H1 (cell line): ENCODE measurements at regions not wholly inside any gene's neighbourhood (a gene's known extent, or its start where the extent isn't known, plus 50 kb on each side); places are given as distances from the start of the nearest gene placed in this dataset.

Source experiments
- CTCF ChIA-PET: fragments of 300-600 bp; sonication (Branson Sonifier 250); formaldehyde crosslinking; loops from one replicate; lab custom pipeline; 2021; ENCODE audit not compliant: partially characterized antibody; lab: Charles Lee
- POLR2A ChIA-PET: fragments of 300-600 bp; sonication (Branson Sonifier 250); formaldehyde crosslinking; loops from one replicate; lab custom pipeline; 2021; ENCODE audit warnings: inconsistent platforms; ENCODE audit not compliant: partially characterized antibody; lab: Charles Lee
- DNase-seq, 2 experiments: peaks; one replicate each; pipeline versions ENCODE4 v3.0.0 to v3.0.0-alpha.2; 2010 to 2022; ENCODE audit warnings: low spot score in 2 of 2, low read depth in 1 of 2, mixed read lengths in 1 of 2
- FAIRE-seq: peaks from 2 replicates; lab custom pipeline; 2011; peaks lifted over from hg19 to GRCh38; lab: Jason Lieb, UNC
- H2AFZ ChIP-seq: 2 replicates; pipeline ENCODE4 v1.8.1; 2012; ENCODE audit warnings: low read length, inconsistent platforms
- H2AK5ac ChIP-seq: 2 replicates; pipeline ENCODE4 v1.6.1; 2013; ENCODE audit warnings: low read depth, low read length
- H2BK120ac ChIP-seq: replicated peaks from 2 replicates; pipeline ENCODE3; 2013; ENCODE audit warnings: low read depth, low read length, inconsistent platforms
- H2BK12ac ChIP-seq: 2 replicates; pipeline ENCODE4 v1.6.1; 2013; ENCODE audit warnings: low read depth, low read length
- H2BK15ac ChIP-seq: 2 replicates; pipeline ENCODE4 v1.6.1; 2013; ENCODE audit warnings: low read length
- H2BK20ac ChIP-seq: 2 replicates; pipeline ENCODE4 v1.6.1; 2013; ENCODE audit warnings: low read length
- H2BK5ac ChIP-seq: 2 replicates; pipeline ENCODE4 v1.6.1; 2013; ENCODE audit warnings: low read depth, low read length
- H3K14ac ChIP-seq: 2 replicates; pipeline ENCODE4 v1.6.1; 2013; ENCODE audit warnings: inconsistent platforms; ENCODE audit not compliant: insufficient read length
- H3K18ac ChIP-seq: 2 replicates; pipeline ENCODE4 v1.6.1; 2013; ENCODE audit warnings: low read length; ENCODE audit errors: extremely low read depth
- H3K23ac ChIP-seq: 2 replicates; pipeline ENCODE4 v1.6.1; 2013; ENCODE audit warnings: inconsistent platforms; ENCODE audit not compliant: insufficient read length
- H3K23me2 ChIP-seq: 2 replicates; pipeline ENCODE4 v1.6.1; 2013; ENCODE audit warnings: low read depth, low read length
- H3K27ac ChIP-seq: 2 replicates; pipeline ENCODE4 v1.6.1; 2011; ENCODE audit warnings: low read depth, low read length, inconsistent platforms
- H3K27me3 ChIP-seq, 4 experiments: replicated peaks in 1 of 4; 1 replicate in 1 of 4; 2 replicates in 3 of 4; pipeline versions ENCODE4 v1.6.1 to v1.8.1; 2011 to 2013; ENCODE audit warnings: low read length in 3 of 4, mild to moderate bottlenecking in 3 of 4, inconsistent platforms in 2 of 4, mixed read lengths in 2 of 4, moderate library complexity in 1 of 4; ENCODE audit not compliant: control insufficient read depth in 3 of 4, insufficient read depth in 3 of 4; ENCODE audit errors: extremely low read depth in 1 of 4
- H3K36me3 ChIP-seq, 4 experiments: 2 replicates each; pipeline versions ENCODE4 v1.6.1 to v1.8.1; 2011 to 2013; ENCODE audit warnings: mild to moderate bottlenecking in 4 of 4, low read length in 3 of 4, moderate library complexity in 2 of 4, control low read depth in 1 of 4, inconsistent platforms in 1 of 4; ENCODE audit not compliant: insufficient read depth in 4 of 4, control insufficient read depth in 2 of 4
- H3K4ac ChIP-seq: replicated peaks from 2 replicates; pipeline ENCODE3; 2013; ENCODE audit warnings: low read length, low read depth, mixed read lengths, inconsistent platforms; ENCODE audit not compliant: insufficient read length
- H3K4me1 ChIP-seq, 4 experiments: replicated peaks in 1 of 4; 1 replicate in 1 of 4; 2 replicates in 3 of 4; pipeline versions ENCODE4 v1.6.1 to v1.8.1; 2011 to 2013; ENCODE audit warnings: low read length in 3 of 4, inconsistent platforms in 2 of 4, mixed read lengths in 1 of 4; ENCODE audit not compliant: insufficient read depth in 4 of 4, control insufficient read depth in 3 of 4
- H3K4me2 ChIP-seq, 2 experiments: 2 replicates each; pipeline versions ENCODE4 v1.6.1 to v1.8.1; 2011 to 2013; ENCODE audit warnings: low read depth in 2 of 2, low read length in 2 of 2, control low read depth in 1 of 2, inconsistent platforms in 1 of 2, mild to moderate bottlenecking in 1 of 2; ENCODE audit not compliant: insufficient read depth in 1 of 2
- H3K4me3 ChIP-seq, 4 experiments: fragments of 200-600, 300-600 bp in 1 of 4; sonication (generic), shearing (Covaris generic), sonication (Bioruptor Twin) in 1 of 4; 2 replicates each; pipeline versions ENCODE4 v1.5.1 to v1.8.1; 2011 to 2016; ENCODE audit warnings: low read length in 4 of 4, low read depth in 3 of 4, control low read depth in 2 of 4, inconsistent platforms in 2 of 4, mild to moderate bottlenecking in 2 of 4, mixed read lengths in 1 of 4, moderate library complexity in 1 of 4; ENCODE audit not compliant: insufficient read depth in 2 of 4; ENCODE audit errors: extremely low read depth in 1 of 4
- H3K56ac ChIP-seq: replicated peaks from 2 replicates; pipeline ENCODE3; 2013; ENCODE audit warnings: low read depth, mild to moderate bottlenecking, mixed read lengths, low read length, inconsistent platforms; ENCODE audit not compliant: insufficient read length
- H3K79me1 ChIP-seq: 2 replicates; pipeline ENCODE4 v1.6.1; 2013; ENCODE audit warnings: low read depth, low read length, control low read depth
- H3K79me2 ChIP-seq, 2 experiments: 2 replicates each; pipeline versions ENCODE4 v1.6.1 to v1.8.1; 2012 to 2013; ENCODE audit warnings: low read length in 2 of 2, mild to moderate bottlenecking in 2 of 2, inconsistent platforms in 1 of 2; ENCODE audit not compliant: insufficient read depth in 2 of 2, control insufficient read depth in 1 of 2
- H3K9ac ChIP-seq, 4 experiments: replicated peaks in 1 of 4; 1 replicate in 1 of 4; 2 replicates in 3 of 4; pipeline versions ENCODE4 v1.6.1 to v1.8.1; 2011 to 2013; ENCODE audit warnings: low read depth in 3 of 4, low read length in 3 of 4, control low read depth in 2 of 4, mild to moderate bottlenecking in 2 of 4, moderate library complexity in 2 of 4, inconsistent platforms in 1 of 4; ENCODE audit errors: extremely low read depth in 1 of 4
- H3K9me3 ChIP-seq, 2 experiments: 2 replicates each; pipeline versions ENCODE4 v1.6.1 to v1.8.1; 2012 to 2013; ENCODE audit warnings: mild to moderate bottlenecking in 2 of 2, moderate library complexity in 2 of 2, control low read depth in 1 of 2, inconsistent platforms in 1 of 2, low read depth in 1 of 2, low read length in 1 of 2, mixed read lengths in 1 of 2; ENCODE audit not compliant: insufficient read depth in 2 of 2
- H4K20me1 ChIP-seq, 2 experiments: replicated peaks in 1 of 2; 2 replicates each; pipeline versions ENCODE3 to v1.8.1; 2011 to 2013; ENCODE audit warnings: inconsistent platforms in 2 of 2, low read length in 2 of 2, mild to moderate bottlenecking in 1 of 2; ENCODE audit not compliant: insufficient read depth in 2 of 2, control insufficient read depth in 1 of 2
- H4K5ac ChIP-seq: 2 replicates; pipeline ENCODE4 v1.6.1; 2013; ENCODE audit warnings: low read length, low read depth, mixed read lengths, inconsistent platforms; ENCODE audit not compliant: insufficient read length
- H4K8ac ChIP-seq: 2 replicates; pipeline ENCODE4 v1.8.0; 2013; ENCODE audit warnings: mild to moderate bottlenecking, moderate library complexity, low read length, inconsistent platforms; ENCODE audit not compliant: insufficient read depth; ENCODE audit errors: extremely low read depth
- H4K91ac ChIP-seq: replicated peaks from 2 replicates; pipeline ENCODE3; 2013; ENCODE audit warnings: low read length, mixed read lengths, inconsistent platforms; ENCODE audit not compliant: insufficient read length
- BCL11A ChIP-seq, 2 experiments: IDR thresholded peaks; one replicate each; pipeline ENCODE4 v1.6.1; 2011; ENCODE audit warnings: low read depth in 2 of 2, low read length in 2 of 2, mild to moderate bottlenecking in 2 of 2
- CREB1 ChIP-seq: IDR thresholded peaks from 2 replicates; pipeline ENCODE4 v1.6.1; 2012; ENCODE audit warnings: inconsistent platforms
- EGR1 ChIP-seq: IDR thresholded peaks from 2 replicates; pipeline ENCODE4 v1.6.1; 2011; ENCODE audit warnings: low read depth, low read length, borderline replicate concordance
- EP300 ChIP-seq, 2 experiments: IDR thresholded peaks; 1 replicate in 1 of 2; 2 replicates in 1 of 2; pipeline ENCODE4 v1.6.1; 2011 to 2012; ENCODE audit warnings: low read depth in 2 of 2, low read length in 2 of 2, mild to moderate bottlenecking in 2 of 2, borderline replicate concordance in 1 of 2, inconsistent platforms in 1 of 2, moderate library complexity in 1 of 2
- FOSL1 ChIP-seq: IDR thresholded peaks from 2 replicates; pipeline ENCODE4 v1.6.1; 2011; ENCODE audit warnings: mild to moderate bottlenecking, low read depth, low read length, moderate library complexity; ENCODE audit not compliant: insufficient read depth
- JUND ChIP-seq: IDR thresholded peaks from 2 replicates; pipeline ENCODE4 v1.6.1; 2011; ENCODE audit warnings: mild to moderate bottlenecking, improper control_type of control experiment, low read length
- KDM1A ChIP-seq: fragments of 200-600, 300-600 bp; sonication (generic); IDR thresholded peaks from 2 replicates; pipeline ENCODE4 v1.7.1; 2016; ENCODE audit warnings: mild to moderate bottlenecking, low read length, borderline replicate concordance
- KDM5A ChIP-seq: fragments of 200-600 bp; IDR thresholded peaks from 2 replicates; pipeline ENCODE4 v1.7.1; 2012; ENCODE audit warnings: mild to moderate bottlenecking, low read length, inconsistent platforms, mixed read lengths
- PHF8 ChIP-seq: fragments of 200-600 bp; sonication (generic); conservative IDR thresholded peaks from 2 replicates; pipeline ENCODE4 v1.7.1; 2012; ENCODE audit warnings: low read depth, mild to moderate bottlenecking, inconsistent platforms, low read length, moderate library complexity
- POLR2AphosphoS5 ChIP-seq: IDR thresholded peaks from 2 replicates; pipeline ENCODE4 v1.6.1; 2011; ENCODE audit warnings: low read depth, low read length
- RBBP5 ChIP-seq: IDR thresholded peaks from 2 replicates; pipeline ENCODE4 v1.7.1; 2012; ENCODE audit warnings: low read depth, mild to moderate bottlenecking, inconsistent platforms, low read length, moderate library complexity, borderline replicate concordance
- RNF2 ChIP-seq: fragments of 200-900, 300-1000 bp; sonication (generic); IDR thresholded peaks from 2 replicates; pipeline ENCODE4 v1.7.1; 2016; ENCODE audit warnings: borderline replicate concordance, low read depth, mild to moderate bottlenecking, antibody characterized with exemption, low read length; ENCODE audit not compliant: poor library complexity, severe bottlenecking; ENCODE audit errors: missing control alignments
- SP4 ChIP-seq: IDR thresholded peaks from 2 replicates; pipeline ENCODE4 v1.6.1; 2012; ENCODE audit warnings: low read length, inconsistent platforms
- TAF1 ChIP-seq: IDR thresholded peaks from 2 replicates; pipeline ENCODE4 v1.6.1; 2011; ENCODE audit warnings: mild to moderate bottlenecking, low read depth, low read length
- TEAD4 ChIP-seq: IDR thresholded peaks from 2 replicates; pipeline ENCODE4 v1.6.1; 2012; ENCODE audit warnings: low read depth, low read length, inconsistent platforms, mixed read lengths
- WGBS, 2 experiments: shearing (Covaris generic) in 1 of 2; methylation state at CpG; one replicate each; pipeline versions ENCODE4 v1.1.6 to v1.1.7; 2013 to 2015; ENCODE audit warnings: low lambda C conversion rate in 2 of 2, mixed read lengths in 2 of 2, inconsistent platforms in 1 of 2, low coverage in 1 of 2, missing lambda C conversion rate in 1 of 2; ENCODE audit not compliant: insufficient replicate concordance in 2 of 2, insufficient coverage in 1 of 2, insufficient read length in 1 of 2; ENCODE audit errors: extremely low coverage in 1 of 2, missing lambda C conversion rate in 1 of 2; 5-methylcytosine and 5-hydroxymethylcytosine counted together

DNA sequence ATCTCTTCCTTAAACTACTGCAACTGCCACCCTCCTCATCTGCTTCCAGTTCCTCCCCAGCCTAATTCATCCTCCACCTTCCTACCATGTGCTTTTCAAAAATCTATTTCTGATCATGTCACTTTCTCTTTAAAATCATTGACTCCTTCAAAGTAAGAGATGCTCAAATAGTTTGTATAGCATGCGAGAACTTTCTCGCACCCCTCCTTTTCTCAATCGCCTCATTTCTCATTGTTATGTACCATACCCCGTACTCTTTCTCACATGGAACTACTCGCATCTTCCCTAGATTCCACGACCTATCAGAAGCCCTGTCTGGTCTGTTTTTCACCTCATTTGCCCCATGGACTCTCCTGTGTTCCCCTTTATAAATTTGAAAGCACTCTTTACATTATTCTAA, 238.2 kb downstream of the NRIP1 start:
- H3K9ac ChIP-seq: no peak overlapping the region
- DNase-seq (no peak), FAIRE-seq (no peak)
- ChIA-PET POLR2A (no interaction called here), CTCF (no interaction called here)
- no peaks in the 10 kb centered on the region for H3K36me3 ChIP-seq
- no peak overlapping the region for H3K23ac ChIP-seq
- no peak overlapping the region for H2BK15ac ChIP-seq
- no peak overlapping the region for H2AFZ ChIP-seq
- H4K5ac ChIP-seq: no peak overlapping the region
- H2BK120ac ChIP-seq: no peak overlapping the region
- no peaks in the 10 kb centered on the region for H3K79me2 ChIP-seq
- no peak overlapping the region for H2BK12ac ChIP-seq
- 86% methylated on average over 6 of the region's 6 CpGs; no CpG with 5 or more reads in 1 of the 2 experiments for WGBS, 2 experiments
- H3K4me2 ChIP-seq: no peak overlapping the region
- no peaks in the 10 kb centered on the region for H3K27me3 ChIP-seq
- no peak for TF ChIP-seq TEAD4
- no peak for TF ChIP-seq SP4
- TF ChIP-seq JUND: no peak
- no peak for TF ChIP-seq RNF2
- no peak for TF ChIP-seq BCL11A (IDR thresholded peaks at IDR 0.05; ENCODE audit: low read depth in 2 of 2, low read length in 2 of 2)
- no peak for TF ChIP-seq EGR1
- TF ChIP-seq CREB1: no peak
- TF ChIP-seq EP300 (IDR thresholded peaks at IDR 0.05; ENCODE audit: borderline replicate concordance in 1 of 2, low read depth in 2 of 2, low read length in 2 of 2): no peak
- no peak for TF ChIP-seq TAF1
- TF ChIP-seq FOSL1: no peak
- no peak for TF ChIP-seq RBBP5
- no peak for TF ChIP-seq KDM1A
- no peak for TF ChIP-seq PHF8
- no peak for TF ChIP-seq POLR2AphosphoS5
- TF ChIP-seq KDM5A: no peak
- no peaks in the 10 kb centered on the region for H4K20me1 ChIP-seq
- H3K79me1 ChIP-seq: no peaks in the 10 kb centered on the region
- H2BK5ac ChIP-seq: no peak overlapping the region
- H3K4me3 ChIP-seq: no peak overlapping the region
- H3K14ac ChIP-seq: no peak overlapping the region
- no peak overlapping the region for H4K91ac ChIP-seq
- no peaks in the 10 kb centered on the region for H3K4me1 ChIP-seq
- no peaks in the 10 kb centered on the region for H3K23me2 ChIP-seq
- no peak overlapping the region for H3K56ac ChIP-seq
- no peak overlapping the region for H3K27ac ChIP-seq
- no peak overlapping the region for H2AK5ac ChIP-seq
- no peak overlapping the region for H3K18ac ChIP-seq
- no peak overlapping the region for H3K4ac ChIP-seq
- H3K9me3 ChIP-seq: no peaks in the 10 kb centered on the region
- H2BK20ac ChIP-seq: no peak overlapping the region
- no peak overlapping the region for H4K8ac ChIP-seq
